ENCODE measurements at regions not wholly inside any gene's neighbourhood (a gene's known extent, or its start where the extent isn't known, plus 50 kb on each side); places are given as distances from the start of the nearest gene placed in this dataset.

- 11% methylated on average over 3 of the region's 3 CpGs for WGBS (ENCODE audit: insufficient coverage, low coverage, missing lambda C conversion rate)
- H3K9me3 ChIP-seq (replicated peaks; ENCODE audit: control insufficient read depth, insufficient read depth, low read depth, low read length), result no peaks in the 10 kb centered on the region
- H3K79me2 ChIP-seq (ENCODE audit: control insufficient read depth, insufficient read depth, low read length), result no peaks in the 10 kb centered on the region
- no peaks in the 10 kb centered on the region for H3K9me1 ChIP-seq (ENCODE audit: control insufficient read depth, insufficient read depth, low read length)
- no TSS peak for BruUV-seq (replicated peaks)
- H3K27me3 ChIP-seq (ENCODE audit: control insufficient read depth in 2 of 2, insufficient read depth in 2 of 2, low read length in 2 of 2), result no peaks in the 10 kb centered on the region; a peak in 1 of 5 replicates
- FAIRE-seq, result no peak
- H3K9ac ChIP-seq (ENCODE audit: insufficient read depth in 1 of 2, low read depth in 2 of 2, low read length in 2 of 2), result no peak overlapping the region
- H3K4me2 ChIP-seq (ENCODE audit: insufficient read depth, low read length), result no peak overlapping the region
- CTCF ChIA-PET (ENCODE audit: low intra/inter-chr PET ratio), result no interaction called here
- no peaks in the 10 kb centered on the region for H3K36me3 ChIP-seq (ENCODE audit: control insufficient read depth, insufficient read depth, low read length)
- no peaks in the 10 kb centered on the region for H4K20me1 ChIP-seq (replicated peaks; ENCODE audit: control insufficient read depth, insufficient read depth, low read length)
- no peak for DNase-seq (ENCODE audit: extremely low read depth in 1 of 4, low spot score in 3 of 4)
- H3K4me1 ChIP-seq (replicated peaks in 1 of 2; ENCODE audit: control insufficient read depth in 2 of 2, insufficient read depth in 2 of 2, low read length in 2 of 2), result no peaks in the 10 kb centered on the region; a peak in 1 of 5 replicates
- no peak overlapping the region for H3K4me3 ChIP-seq
- no peak overlapping the region for H3K27ac ChIP-seq (ENCODE audit: extremely low read depth, low read depth, low read length)
- no peak overlapping the region for H2AFZ ChIP-seq (ENCODE audit: low read depth, low read length)
- no peak for ATAC-seq
- intact Hi-C loops (cut with micrococcal nuclease), result no loop called here
- TF ChIP-seq MAX (CRISPR knock-in tag; IDR thresholded peaks at IDR 0.05) (no peak), WHSC1 (IDR thresholded peaks at IDR 0.05; ENCODE audit: low read length) (no peak), MBD2 (IDR thresholded peaks at IDR 0.05; ENCODE audit: borderline replicate concordance, low read depth) (no peak), SMAD4 (CRISPR knock-in tag; conservative IDR thresholded peaks at IDR 0.05) (no peak), MAFG (tag; conservative IDR thresholded peaks at IDR 0.05) (no peak), MEF2D (tag; conservative IDR thresholded peaks at IDR 0.05; ENCODE audit: low read depth) (no peak), NBN (IDR thresholded peaks at IDR 0.05; ENCODE audit: low read depth) (no peak)
- in situ Hi-C loops (cut with MboI), result no loop called here
- POLR2A ChIA-PET, result interaction anchor here (0.8 kb wide), 1 partner anchor 12 kb away, joined by 3 read pairs; no protein-coding TSS in a partner anchor
Observed at GRCh38 chr20:21029341-21029740, 76.8 kb downstream of the LINC00237 start.

GRCh38 chr20:21028921-21029320 lies 77.2 kb downstream of the LINC00237 start:
- Histone ChIP-seq H3K4me3 (no peak overlapping the region), H3K36me3 (ENCODE audit: control insufficient read depth, insufficient read depth, low read length) (no peaks in the 10 kb centered on the region), H3K27ac (ENCODE audit: extremely low read depth, low read depth, low read length) (no peak overlapping the region), H3K27me3 (ENCODE audit: control insufficient read depth in 2 of 2, insufficient read depth in 2 of 2, low read length in 2 of 2) (no peaks in the 10 kb centered on the region; a peak in 1 of 5 replicates), H3K79me2 (ENCODE audit: control insufficient read depth, insufficient read depth, low read length) (no peaks in the 10 kb centered on the region), H3K9ac (ENCODE audit: insufficient read depth in 1 of 2, low read depth in 2 of 2, low read length in 2 of 2) (no peak overlapping the region), H3K9me3 (replicated peaks; ENCODE audit: control insufficient read depth, insufficient read depth, low read depth, low read length) (no peaks in the 10 kb centered on the region), H4K20me1 (replicated peaks; ENCODE audit: control insufficient read depth, insufficient read depth, low read length) (no peaks in the 10 kb centered on the region), H2AFZ (ENCODE audit: low read depth, low read length) (no peak overlapping the region), H3K9me1 (ENCODE audit: control insufficient read depth, insufficient read depth, low read length) (no peaks in the 10 kb centered on the region), H3K4me2 (ENCODE audit: insufficient read depth, low read length) (no peak overlapping the region), H3K4me1 (replicated peaks in 1 of 2; ENCODE audit: control insufficient read depth in 2 of 2, insufficient read depth in 2 of 2, low read length in 2 of 2) (no peaks in the 10 kb centered on the region; a peak in 2 of 5 replicates)
- intact Hi-C loops (cut with micrococcal nuclease), result no loop called here
- DNase-seq (ENCODE audit: extremely low read depth in 1 of 4, low spot score in 3 of 4) (no peak), FAIRE-seq (no peak), ATAC-seq (no peak)
- in situ Hi-C loops (cut with MboI), result no loop called here
- 19% methylated on average over 4 of the region's 4 CpGs for WGBS (ENCODE audit: insufficient coverage, low coverage, missing lambda C conversion rate)
- no TSS peak for BruUV-seq (replicated peaks)
- CTCF ChIA-PET (ENCODE audit: low intra/inter-chr PET ratio), result no interaction called here
- no peak for TF ChIP-seq COPS2 (conservative IDR thresholded peaks at IDR 0.05)
- TF ChIP-seq MEF2A (IDR thresholded peaks at IDR 0.05; ENCODE audit: control insufficient read depth, low read depth, low read length), result no peak
- no peak for TF ChIP-seq SAP30 (IDR thresholded peaks at IDR 0.05; ENCODE audit: borderline replicate concordance, insufficient read depth, low read depth, low read length, poor library complexity, severe bottlenecking)
- POLR2A ChIA-PET, result no interaction called here

All from K562 (cell line).